Fibroblast of villous mesenchyme (primary cell): ENCODE measurements at regions not wholly inside any gene's neighbourhood (a gene's known extent, or its start where the extent isn't known, plus 50 kb on each side); places are given as distances from the start of the nearest gene placed in this dataset.

ENCODE experiments used
- DNase-seq: peaks from one replicate; pipeline ENCODE4 v3.0.0-alpha.2; 2010; ENCODE audit warnings: low read depth
- H3K4me3 ChIP-seq: 2 replicates; pipeline ENCODE4 v1.5.1; 2011; ENCODE audit warnings: low read depth, mild to moderate bottlenecking, low read length
- CTCF ChIP-seq: IDR thresholded peaks from 2 replicates; pipeline ENCODE4 v1.5.1; 2012; ENCODE audit warnings: low read depth, mild to moderate bottlenecking, low read length; ENCODE audit not compliant: insufficient read depth

- peak; percentile 20 for DNase-seq
- no peak for TF ChIP-seq CTCF
- H3K4me3 ChIP-seq = no peak overlapping the region
These were observed 1290.0 kb downstream of the EFNA5 start for GRCh38 chr5:106380736-106381135.

DNA sequence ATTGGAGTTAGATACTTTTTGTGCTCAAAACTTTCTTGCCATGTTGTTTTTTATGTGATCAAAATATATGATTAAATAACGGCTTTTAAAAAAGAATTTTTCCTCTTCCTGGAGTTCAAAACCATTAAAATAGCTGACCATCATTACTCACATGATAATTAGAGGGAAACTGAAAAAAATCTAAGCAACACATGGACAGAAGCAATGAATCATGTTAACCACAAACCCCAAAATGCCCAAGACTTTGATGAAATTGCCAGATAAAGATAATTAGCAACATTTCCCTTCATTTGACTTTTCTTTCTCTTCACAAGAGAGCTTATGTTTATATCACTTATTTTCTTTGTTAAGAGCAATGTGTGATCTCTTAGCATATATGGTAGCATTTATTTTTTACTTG is 1294.2 kb downstream of the EFNA5 start:
- H3K4me3 ChIP-seq = no peak overlapping the region
- peak; percentile 8 for DNase-seq
- no peak for TF ChIP-seq CTCF

DNA sequence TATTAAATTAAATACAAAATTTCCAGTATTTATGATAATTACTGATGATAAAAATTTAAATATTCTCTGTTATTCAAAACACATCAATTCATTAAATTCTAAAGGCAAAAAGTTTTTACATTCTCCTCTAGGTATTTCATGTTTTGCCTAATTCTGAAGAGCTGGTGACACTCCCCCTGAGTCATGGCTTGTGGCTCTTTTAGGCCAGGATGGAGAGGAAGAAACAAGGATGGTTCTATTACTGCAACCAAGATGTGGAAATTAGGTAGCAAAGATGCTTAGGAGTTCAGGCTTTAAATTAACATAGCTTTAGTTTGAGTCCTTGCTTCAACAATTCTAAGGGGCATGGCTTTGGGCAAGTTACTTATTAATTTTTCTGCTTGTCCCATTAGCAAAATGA is 1295.8 kb downstream of the EFNA5 start:
- H3K4me3 ChIP-seq = no peak overlapping the region
- no peak for TF ChIP-seq CTCF
- DNase-seq = no peak

DNA sequence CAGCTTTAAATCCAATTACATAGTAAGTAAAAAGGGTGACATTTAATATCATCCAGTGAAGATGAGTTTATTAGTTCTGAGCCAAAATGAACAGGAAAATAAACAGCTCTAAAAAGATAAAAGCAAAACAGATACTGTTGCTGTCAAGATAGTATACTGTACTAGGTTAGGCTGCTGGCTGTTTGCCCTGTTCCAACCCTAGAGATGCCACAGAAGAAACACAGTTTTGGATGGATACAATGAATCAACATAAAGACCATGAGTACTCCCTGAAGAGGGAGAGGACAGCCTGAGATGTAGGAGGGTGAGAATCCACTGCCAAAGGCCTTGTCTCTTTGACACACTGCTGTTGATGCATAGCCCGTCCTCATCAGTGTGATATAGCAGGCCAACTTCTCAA is 1302.7 kb downstream of the EFNA5 start:
- TF ChIP-seq CTCF = no peak
- no peak for DNase-seq
- H3K4me3 ChIP-seq = no peak overlapping the region

- no peak overlapping the region for H3K4me3 ChIP-seq
- no peak for TF ChIP-seq CTCF
- no peak for DNase-seq
These were observed 1303.5 kb downstream of the EFNA5 start for GRCh38 chr5:106367281-106367680.

- no peak overlapping the region for H3K4me3 ChIP-seq
- TF ChIP-seq CTCF = no peak
- no peak for DNase-seq
These were observed 1307.2 kb downstream of the EFNA5 start for GRCh38 chr5:106363578-106363977.

DNA sequence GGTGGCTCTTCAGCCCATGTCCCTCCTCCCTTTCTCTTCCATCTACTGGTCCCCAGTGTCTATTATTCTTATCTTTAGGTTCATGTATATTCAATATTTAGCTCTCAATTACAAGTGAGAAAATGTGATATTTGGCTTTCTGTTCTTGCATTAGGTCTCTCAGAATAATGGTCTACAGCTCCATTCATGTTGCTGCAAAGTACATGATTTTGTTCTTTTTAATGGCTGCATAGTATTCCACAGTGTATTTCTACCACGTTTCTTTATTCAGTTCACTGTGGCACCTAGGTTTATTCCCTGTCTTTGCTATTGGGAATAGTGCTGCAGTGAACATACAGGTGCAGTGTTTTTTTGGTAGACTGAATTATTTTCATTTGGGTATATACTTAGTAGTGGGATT is 1308.8 kb downstream of the EFNA5 start:
- no peak for TF ChIP-seq CTCF
- no peak for DNase-seq
- H3K4me3 ChIP-seq = no peak overlapping the region
